Skin epidermis (tissue), 12 donors: ENCODE measurements at regions not wholly inside any gene's neighbourhood (a gene's known extent, or its start where the extent isn't known, plus 50 kb on each side); places are given as distances from the start of the nearest gene placed in this dataset.
"Not testable (repeated sequence)": the region's sequence is repeated elsewhere in the genome, so short reads cannot be mapped to it uniquely, and the experiment has no call there.

ENCODE experiments used
- H3K27ac ChIP-seq, 21 experiments: fragments of 200-600 bp; sonication (generic) in 11 of 21; one replicate each; pipeline ENCODE4 v1.5.0; 2020; ENCODE audit warnings: mild to moderate bottlenecking in 3 of 21, inconsistent platforms in 2 of 21, moderate library complexity in 2 of 21
- H3K4me3 ChIP-seq, 7 experiments: fragments of 200-600 bp; sonication (generic) in 2 of 7; one replicate each; pipeline ENCODE4 v1.5.0; 2020; ENCODE audit warnings: inconsistent platforms in 2 of 7, mild to moderate bottlenecking in 2 of 7, moderate library complexity in 1 of 7

DNA sequence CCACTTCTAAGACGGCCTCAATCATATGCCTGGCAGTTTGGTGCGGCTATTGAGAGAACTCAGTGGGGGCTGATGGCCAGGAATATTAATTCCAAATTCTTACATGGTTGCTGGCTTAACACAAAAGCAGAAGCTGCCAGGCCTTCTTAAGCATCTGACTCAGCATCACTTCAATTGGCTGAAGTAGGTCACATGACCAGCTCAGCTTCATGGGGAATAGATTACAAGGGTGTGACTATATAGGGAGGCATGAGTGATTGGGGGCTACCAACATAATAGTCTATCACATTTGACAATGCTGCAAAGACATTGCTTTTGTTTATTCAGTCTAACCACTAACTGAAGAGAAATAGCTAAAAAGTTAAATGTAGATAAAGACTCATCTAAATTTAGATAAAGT is 101.6 kb upstream of the ANKRD28 start:
- no peak overlapping the region for H3K27ac ChIP-seq
- no peak overlapping the region for H3K4me3 ChIP-seq

DNA sequence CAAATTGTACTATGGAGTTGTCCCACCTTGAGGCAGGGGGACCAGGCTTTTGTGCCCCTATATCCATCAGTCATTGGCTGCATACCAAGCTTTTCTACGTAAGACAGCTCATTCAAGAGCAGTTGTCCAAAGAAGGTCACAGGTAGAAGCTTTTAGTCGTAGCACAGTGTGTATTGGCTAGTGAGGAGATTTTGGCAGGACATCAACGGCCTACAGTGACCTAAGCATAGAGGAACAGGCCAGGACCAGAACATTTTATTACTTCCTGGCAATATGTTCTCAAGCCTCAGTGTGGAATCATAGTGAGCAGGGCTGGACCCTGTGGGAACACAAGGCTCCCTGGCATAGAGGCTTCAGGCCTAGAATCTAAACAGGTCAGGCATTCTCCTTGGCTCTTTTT is 105.4 kb upstream of the ANKRD28 start:
- H3K4me3 ChIP-seq, result no peak overlapping the region
- no peak overlapping the region for H3K27ac ChIP-seq

DNA sequence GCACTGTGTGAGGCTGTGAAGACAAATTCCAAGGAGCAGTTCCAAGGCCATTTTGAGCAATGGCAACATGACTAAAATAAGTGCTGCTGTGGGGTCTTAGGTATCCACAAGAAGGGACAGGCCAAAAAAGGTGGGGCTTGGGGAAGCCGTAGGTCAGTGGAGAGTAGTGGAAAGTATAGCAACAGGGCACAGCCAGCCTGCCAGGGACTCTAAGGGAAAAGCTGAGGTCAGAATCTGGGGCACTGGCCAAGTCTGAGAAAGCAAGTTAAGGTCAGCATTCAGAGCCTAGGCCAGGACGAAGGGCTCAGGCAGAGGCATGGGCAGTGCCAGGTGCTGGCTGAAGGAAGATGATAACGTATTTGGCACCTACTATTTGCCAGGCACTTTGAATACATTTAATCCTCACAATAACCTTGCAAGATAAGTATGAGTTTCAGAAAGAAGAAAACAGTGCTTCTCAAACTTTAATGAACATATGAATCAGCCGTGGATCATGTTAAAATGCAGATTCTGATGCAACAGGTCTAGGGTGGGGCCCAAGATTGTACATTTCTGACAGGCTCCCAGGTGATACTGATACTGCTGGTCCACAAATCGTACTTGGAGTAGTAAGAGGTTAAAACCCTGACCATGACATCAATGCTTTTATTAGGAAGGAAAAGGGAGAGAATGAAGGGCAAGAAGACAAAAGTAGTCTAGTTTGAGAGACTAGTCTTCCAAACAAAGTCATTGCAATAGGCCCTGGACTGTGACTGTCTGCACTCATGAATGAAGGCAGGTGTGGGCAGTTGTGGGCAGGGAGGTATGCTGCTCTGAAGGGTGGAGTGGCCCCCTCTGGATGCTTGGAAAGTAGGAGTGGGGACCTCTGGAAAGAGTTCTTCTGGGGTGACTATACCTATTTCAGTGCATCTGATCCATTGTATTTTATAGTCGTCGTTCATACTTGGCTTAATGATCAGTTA is 106.3 kb upstream of the ANKRD28 start:
- H3K27ac ChIP-seq, result peak overlapping the region in 2 of 21 experiments; percentile 7 to 20
- no peak overlapping the region for H3K4me3 ChIP-seq

DNA sequence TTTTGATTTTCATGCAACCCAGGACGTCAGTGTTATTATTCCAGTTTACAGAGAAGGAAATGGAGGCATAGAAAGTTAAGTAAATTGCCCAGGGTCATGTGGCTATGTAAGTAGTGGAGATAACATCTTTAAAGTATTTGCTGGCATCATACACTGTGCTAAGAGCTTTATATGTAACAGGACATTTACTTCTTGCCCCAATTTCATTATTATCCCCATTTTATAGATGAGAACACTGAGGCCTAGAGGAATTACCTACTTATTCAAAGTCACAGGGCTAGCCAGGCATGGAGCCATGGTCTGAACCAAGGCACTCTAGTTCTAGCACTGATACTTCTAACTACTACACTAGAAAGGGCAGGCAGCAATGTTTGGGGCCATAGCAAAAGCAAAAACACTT is 107.3 kb upstream of the ANKRD28 start:
- no peak overlapping the region for H3K27ac ChIP-seq
- no peak overlapping the region for H3K4me3 ChIP-seq

DNA sequence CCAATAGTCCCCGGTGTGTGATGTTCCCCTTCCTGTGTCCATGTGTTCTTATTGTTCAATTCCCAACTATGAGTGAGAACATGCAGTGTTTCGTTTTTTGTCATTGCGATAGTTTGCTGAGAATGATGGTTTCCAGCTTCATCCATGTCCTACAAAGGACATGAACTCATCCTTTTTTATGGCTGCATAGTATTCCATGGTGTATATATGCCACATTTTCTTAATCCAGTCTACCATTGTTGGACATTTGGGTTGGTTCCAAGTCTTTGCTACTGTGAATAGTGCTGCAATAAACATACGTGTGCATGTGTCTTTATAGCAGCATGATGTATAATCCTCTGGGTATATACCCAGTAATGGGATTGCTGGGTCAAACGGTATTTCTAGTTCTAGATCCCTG is 109.6 kb upstream of the ANKRD28 start:
- not testable (repeated sequence) for H3K27ac ChIP-seq, H3K4me3 ChIP-seq

- no peak overlapping the region for H3K27ac ChIP-seq
Observed at GRCh38 chr3:15918988-15919387, 121.2 kb upstream of the ANKRD28 start.

GRCh38 chr3:15919971-15920370 is 122.2 kb upstream of the ANKRD28 start:
- no peak overlapping the region for H3K27ac ChIP-seq
- no peak overlapping the region for H3K4me3 ChIP-seq

More at GRCh38 chr3:15918988-15919387, 121.2 kb upstream of the ANKRD28 start:
- H3K4me3 ChIP-seq, result no peak overlapping the region

DNA sequence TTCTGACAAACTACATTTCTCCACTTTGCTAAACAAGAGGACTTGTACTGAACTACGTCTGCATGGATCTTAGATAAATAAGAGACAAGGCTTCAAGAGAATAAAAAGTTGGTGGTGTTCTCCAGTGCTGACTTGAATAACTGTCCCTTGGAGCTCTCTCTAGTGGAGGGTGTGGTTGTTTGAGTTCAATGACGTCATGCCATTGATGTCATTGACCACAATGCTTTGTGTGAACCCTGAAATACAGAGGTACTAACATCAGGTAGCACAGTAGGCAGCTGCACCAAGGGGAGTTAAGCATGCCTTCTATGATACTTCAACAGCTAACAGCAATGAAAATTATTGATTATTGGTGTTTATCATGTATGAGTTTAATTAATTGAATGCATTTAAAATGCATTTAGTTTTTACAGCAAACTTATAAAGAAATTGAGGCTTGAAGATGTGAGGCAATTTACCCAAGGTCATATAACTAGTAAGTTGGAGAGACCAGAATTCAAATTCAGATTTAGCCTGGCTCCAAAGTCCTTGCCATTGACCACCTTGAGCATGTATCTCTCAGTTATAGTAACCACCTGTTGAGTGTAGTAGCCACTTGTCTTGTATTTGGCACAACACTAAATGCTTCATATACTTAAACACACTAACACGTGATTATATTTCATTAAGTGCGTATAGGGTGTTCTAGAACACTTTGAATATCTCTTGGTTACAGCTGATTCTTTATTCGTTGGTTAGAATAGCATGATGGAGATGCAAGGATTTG is 126.0 kb upstream of the ANKRD28 start:
- Histone ChIP-seq H3K27ac (no peak overlapping the region), H3K4me3 (no peak overlapping the region)

GRCh38 chr3:15924914-15925313 is 127.1 kb upstream of the ANKRD28 start:
- Histone ChIP-seq H3K27ac (no peak overlapping the region), H3K4me3 (no peak overlapping the region)

DNA sequence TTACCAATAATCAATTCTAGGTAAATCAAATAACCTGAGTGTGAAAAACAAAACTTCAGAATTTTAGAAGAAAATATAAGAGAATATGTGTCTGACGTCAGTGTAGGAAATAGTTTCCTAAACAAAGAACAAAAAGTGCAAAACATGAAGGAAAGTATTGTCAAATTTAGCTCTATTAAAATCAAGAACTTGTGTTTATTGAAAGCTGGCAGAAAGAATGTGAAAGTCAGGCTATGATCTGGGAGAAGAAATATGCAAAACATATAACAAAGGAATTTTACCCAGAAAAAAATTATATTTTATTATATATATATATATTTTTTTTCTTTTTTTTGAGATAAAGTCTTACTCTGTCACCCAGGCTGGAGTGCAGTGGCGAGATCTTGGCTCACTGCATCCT is 129.1 kb upstream of the ANKRD28 start:
- no peak overlapping the region for H3K4me3 ChIP-seq
- H3K27ac ChIP-seq, result no peak overlapping the region

GRCh38 chr3:15927969-15928368 is 130.2 kb upstream of the ANKRD28 start:
- Histone ChIP-seq H3K27ac (no peak overlapping the region), H3K4me3 (no peak overlapping the region)

DNA sequence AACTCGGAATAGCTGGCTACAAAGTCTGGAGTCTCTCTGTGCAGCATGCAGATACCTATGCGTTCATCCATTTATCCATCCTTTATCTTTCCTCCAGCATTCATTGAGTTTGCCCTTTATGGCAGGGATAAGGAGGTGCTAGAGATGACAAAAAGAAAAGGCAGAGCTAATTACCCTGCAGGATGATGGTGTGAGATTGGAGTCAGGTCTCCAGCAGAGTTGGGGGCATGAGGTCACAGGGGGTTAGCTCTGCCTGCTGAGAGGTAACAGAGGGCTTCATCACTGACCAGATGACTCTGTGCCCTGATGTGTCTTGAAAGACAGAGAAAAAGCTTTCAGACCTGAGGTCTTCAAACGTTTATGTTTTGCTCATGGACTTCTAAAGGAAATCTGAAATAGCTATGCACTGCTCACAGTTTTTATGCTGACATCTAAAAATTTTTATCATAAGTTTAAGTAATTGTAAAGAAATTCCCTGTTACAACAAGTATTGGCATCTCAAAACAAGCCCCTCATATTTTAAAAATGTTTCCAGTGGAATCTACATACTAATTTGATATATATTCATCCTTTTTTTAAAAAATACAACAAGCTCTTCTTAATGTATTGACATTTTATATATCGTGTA is 132.3 kb upstream of the ANKRD28 start:
- Histone ChIP-seq H3K4me3 (no peak overlapping the region), H3K27ac (no peak overlapping the region)

DNA sequence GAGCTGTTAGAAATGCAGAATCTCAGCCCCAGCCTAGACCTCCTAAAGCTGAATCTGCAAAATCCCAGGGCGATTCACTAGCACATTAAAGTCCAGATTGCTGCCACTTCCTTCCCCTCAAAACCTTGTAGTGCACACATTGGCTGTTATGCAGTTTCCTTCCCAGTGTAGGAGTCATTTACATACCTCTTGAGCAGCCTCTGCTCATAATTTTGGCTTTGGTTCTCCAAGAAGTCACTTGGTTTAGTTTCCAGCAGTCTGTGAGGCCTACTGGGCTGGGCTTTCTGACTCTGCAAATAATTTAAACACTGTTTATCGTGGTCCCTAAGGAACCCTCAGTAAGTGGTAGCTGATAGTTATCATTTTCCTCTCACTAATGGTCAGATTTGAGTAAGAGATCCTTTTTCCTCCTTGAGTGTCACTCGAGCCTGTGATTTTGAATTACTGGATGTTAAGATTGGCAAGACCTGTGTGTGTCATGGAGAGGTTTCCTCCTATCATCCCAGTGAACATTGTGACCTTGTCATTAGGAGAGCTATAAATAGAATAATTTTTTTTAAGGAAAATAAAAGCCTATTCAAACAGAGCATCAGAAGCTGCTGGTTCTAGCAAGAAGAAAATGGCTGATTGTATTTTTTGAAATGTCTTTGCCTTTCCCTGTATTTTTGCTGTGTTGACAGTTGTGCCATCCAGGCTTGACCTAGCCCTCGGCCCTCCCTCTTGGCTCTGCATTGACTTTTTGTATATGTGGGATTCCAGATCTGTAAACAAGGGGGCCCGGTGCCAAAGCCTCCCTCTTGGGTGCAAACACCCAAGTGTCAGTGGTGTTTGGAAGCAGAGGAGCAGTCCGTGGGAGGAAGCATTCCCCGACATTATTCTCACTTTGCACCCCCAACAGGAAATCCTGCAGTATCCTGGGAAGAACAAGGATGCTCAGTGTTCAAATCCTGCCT is 134.8 kb upstream of the ANKRD28 start:
- H3K4me3 ChIP-seq, result no peak overlapping the region
- H3K27ac ChIP-seq, result peak overlapping the region in 3 of 21 experiments; percentile 5 to 27 (median 18)

GRCh38 chr3:15933439-15934139 is 135.8 kb upstream of the ANKRD28 start:
- Histone ChIP-seq H3K27ac (no peak overlapping the region), H3K4me3 (no peak overlapping the region)

DNA sequence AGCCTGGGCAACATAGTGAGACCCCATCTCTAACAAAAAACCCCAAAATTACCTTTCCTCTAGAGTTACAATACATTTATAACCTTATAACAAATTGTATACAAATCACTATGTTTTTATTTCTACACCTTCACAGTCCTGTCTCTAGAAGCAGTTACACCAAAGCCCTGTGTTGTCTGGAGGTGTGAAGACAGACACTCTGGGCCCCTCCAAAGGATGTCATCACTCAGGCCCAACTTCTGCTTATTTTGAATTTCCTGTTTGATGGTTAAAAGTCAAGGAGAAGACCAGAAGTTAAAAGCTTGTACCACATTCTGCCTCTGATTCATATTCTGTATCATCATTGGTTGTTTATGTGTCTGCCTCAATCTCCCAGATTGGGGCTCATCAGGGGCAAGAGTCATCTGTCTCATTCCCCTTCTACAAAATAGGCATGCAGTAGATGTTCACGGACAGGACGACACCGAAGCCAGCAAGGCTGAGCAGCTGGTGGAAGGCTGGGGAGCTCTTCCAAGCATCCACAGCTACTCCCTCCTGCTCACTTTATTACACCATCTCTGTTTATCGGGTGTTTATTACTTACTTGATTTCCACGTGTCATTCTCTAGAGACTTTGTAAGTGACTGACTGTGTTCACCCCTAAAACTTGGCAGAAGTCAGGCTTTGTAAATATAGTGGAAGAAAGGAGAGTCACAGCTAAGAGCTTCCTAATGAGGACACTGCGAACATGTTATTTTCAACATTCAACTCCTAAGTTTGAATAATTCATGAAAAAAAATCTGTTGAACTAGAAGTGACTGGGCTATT is 136.8 kb upstream of the ANKRD28 start:
- Histone ChIP-seq H3K4me3 (no peak overlapping the region), H3K27ac (no peak overlapping the region)

GRCh38 chr3:15936312-15936711 is 138.5 kb upstream of the ANKRD28 start:
- H3K4me3 ChIP-seq, result no peak overlapping the region
- no peak overlapping the region for H3K27ac ChIP-seq

DNA sequence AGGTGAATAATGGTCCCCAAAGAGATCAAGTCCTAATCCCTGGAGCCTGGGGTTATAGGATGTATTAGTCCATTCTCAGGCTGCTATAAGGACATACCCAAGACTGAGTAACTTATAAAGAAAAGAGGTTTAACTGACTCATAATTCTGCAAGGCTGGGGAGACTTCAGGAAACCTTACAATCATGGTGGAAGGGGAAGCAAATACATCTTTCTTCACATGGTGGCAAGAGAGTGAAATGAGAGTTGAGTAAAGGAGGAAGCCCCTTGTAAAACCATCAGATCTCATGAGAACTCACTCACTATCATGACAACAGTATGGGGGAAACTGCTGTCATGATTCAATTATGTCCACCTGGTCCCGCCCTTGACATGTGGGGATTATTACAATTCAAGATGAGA is 142.9 kb upstream of the ANKRD28 start:
- no peak overlapping the region for H3K4me3 ChIP-seq
- no peak overlapping the region for H3K27ac ChIP-seq

DNA sequence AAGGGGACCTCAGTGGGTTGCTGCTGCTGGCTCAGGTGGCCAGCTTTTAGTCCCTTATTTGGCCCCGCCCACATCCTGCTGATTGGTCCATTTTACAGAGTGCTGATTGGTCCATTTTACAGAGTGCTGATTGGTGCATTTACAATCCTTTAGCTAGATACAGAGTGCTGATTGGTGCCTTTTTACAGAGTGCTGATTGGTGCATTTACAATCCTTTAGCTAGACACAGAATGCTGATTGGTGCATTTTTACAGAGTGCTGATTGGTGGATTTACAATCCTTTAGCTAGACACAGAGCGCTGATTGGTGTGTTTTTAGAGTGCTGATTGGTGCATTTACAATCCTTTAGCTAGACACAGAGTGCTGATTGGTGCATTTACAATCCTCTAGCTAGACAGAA is 143.7 kb upstream of the ANKRD28 start:
- not testable (repeated sequence) for H3K4me3 ChIP-seq, H3K27ac ChIP-seq
